ENCODE measurements at regions not wholly inside any gene's neighbourhood (a gene's known extent, or its start where the extent isn't known, plus 50 kb on each side); places are given as distances from the start of the nearest gene placed in this dataset.

DNA sequence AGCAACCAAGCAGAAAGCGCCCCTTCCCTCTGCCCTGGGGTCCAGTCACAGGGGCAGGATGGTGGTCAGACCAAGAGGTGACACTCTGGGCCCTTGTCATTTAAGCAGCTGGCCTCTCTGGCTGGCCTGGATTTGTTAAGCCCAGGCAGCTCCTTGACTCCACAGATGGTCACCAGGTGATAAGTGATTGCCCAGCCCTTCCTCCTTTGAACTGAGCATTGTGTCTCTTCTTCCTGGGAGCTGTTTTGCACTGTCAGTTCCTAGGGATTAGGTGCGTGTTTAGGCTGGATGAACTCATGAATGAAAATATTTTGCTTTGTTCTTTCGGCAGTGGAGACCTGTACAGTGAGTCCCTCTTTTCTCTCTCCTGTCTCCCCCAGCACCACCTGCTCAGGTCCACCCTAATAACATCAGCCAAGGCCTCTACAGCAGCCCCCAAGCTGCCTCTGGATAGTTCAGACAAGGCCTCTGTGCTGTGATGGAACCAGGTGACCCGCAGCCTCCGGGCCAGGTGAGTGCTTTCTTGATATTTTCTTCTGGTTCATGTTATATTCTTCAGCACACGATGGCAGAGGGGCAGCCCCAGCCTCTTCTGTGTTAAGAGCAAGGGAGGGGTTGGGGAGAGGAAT, 139.7 kb upstream of the PITX1 start:
- WGBS, 2 donors (ENCODE audit: low coverage in 1 of 2) = 62 to 77% methylated on average over 2 to 6 of the region's 6 CpGs
- in situ Hi-C loops (cut with MboI; ENCODE audit: low pct_ligation_motif_present in 1 of 4, low pct_unique_long_range_greater_than_20kb in 1 of 4, low sequenced_read_pairs in 3 of 4) = no loop called here

DNA sequence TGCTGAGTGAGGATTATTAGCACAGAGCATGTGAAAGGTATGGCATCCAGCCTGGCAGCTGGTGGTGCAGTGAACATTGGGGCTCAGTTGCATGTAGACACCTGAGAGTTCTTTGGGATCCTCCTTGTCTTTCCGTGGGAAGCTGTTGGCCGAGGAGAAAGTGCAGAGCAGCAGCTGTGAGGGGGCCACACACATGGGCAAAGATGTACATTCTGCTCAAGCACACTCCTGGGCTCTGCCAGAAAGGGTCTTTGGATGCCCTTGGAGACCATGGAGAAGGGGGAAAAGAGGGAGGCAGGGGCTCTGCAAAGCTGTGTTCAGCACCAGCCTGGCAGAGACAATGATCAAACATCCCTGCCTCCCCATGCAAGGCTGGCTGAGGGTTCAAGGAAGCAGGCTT, 138.7 kb upstream of the PITX1 start:
- Histone ChIP-seq H3K27ac (no peak overlapping the region), H3K9me3 (no peaks in the 10 kb centered on the region), H3K4me1 (no peaks in the 10 kb centered on the region), H3K27me3 (peaks cover 16% of the 10 kb centered on the region), H3K4me3 (no peak overlapping the region), H3K36me3 (no peaks in the 10 kb centered on the region)
- DNase-seq = no peak
- intact Hi-C loops (cut with DNase I; ENCODE audit: low total_unique reads) = no loop called here
- in situ Hi-C loops (cut with MboI; ENCODE audit: low pct_ligation_motif_present in 1 of 4, low pct_unique_long_range_greater_than_20kb in 1 of 4, low sequenced_read_pairs in 3 of 4) = no loop called here
- TF ChIP-seq POLR2A (IDR thresholded peaks at IDR 0.05) (no peak), EP300 (IDR thresholded peaks at IDR 0.05; ENCODE audit: low read depth) (no peak), POLR2AphosphoS5 (IDR thresholded peaks at IDR 0.05) (no peak)
- TF ChIP-seq, protein P1, sequence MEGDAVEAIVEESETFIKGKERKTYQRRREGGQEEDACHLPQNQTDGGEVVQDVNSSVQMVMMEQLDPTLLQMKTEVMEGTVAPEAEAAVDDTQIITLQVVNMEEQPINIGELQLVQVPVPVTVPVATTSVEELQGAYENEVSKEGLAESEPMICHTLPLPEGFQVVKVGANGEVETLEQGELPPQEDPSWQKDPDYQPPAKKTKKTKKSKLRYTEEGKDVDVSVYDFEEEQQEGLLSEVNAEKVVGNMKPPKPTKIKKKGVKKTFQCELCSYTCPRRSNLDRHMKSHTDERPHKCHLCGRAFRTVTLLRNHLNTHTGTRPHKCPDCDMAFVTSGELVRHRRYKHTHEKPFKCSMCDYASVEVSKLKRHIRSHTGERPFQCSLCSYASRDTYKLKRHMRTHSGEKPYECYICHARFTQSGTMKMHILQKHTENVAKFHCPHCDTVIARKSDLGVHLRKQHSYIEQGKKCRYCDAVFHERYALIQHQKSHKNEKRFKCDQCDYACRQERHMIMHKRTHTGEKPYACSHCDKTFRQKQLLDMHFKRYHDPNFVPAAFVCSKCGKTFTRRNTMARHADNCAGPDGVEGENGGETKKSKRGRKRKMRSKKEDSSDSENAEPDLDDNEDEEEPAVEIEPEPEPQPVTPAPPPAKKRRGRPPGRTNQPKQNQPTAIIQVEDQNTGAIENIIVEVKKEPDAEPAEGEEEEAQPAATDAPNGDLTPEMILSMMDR (IDR thresholded peaks at IDR 0.05) = no peak
- 60% methylated on average over 2 of the region's 2 CpGs; no CpG with 5 or more reads in 1 of the 2 donors for WGBS, 2 donors (ENCODE audit: low coverage in 1 of 2)

More for the DNA sequence above, 139.7 kb upstream of the PITX1 start:
- Histone ChIP-seq H3K27ac (no peak overlapping the region), H3K9me3 (no peaks in the 10 kb centered on the region), H3K36me3 (no peaks in the 10 kb centered on the region), H3K4me3 (no peak overlapping the region), H3K27me3 (peaks cover 10% of the 10 kb centered on the region), H3K4me1 (no peaks in the 10 kb centered on the region)
- no peak for TF ChIP-seq POLR2A (IDR thresholded peaks at IDR 0.05)
- TF ChIP-seq, protein P1 (IDR thresholded peaks at IDR 0.05) = no peak
- TF ChIP-seq EP300 (IDR thresholded peaks at IDR 0.05; ENCODE audit: low read depth) = no peak
- TF ChIP-seq POLR2AphosphoS5 (IDR thresholded peaks at IDR 0.05) = no peak
- intact Hi-C loops (cut with DNase I; ENCODE audit: low total_unique reads) = no loop called here
- no peak for DNase-seq

DNA sequence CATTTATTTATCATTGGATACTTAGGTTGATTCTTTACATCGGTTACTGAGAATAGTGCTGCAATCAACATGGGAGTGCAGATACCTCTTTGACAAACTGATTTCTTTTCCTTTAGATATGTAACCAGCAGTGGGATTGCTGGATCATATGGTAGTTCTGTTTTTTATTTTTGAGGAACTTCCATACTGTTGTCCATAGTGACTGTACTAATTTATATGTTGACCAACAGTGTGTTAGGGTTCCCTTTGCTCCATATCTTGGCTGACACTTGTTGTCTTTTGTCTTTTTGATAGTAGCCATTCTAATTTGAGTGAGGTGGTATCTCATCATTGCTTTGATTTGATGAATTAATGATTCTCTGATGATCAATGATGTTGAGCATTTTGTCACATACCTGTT, 137.3 kb upstream of the PITX1 start:
- in situ Hi-C loops (cut with MboI; ENCODE audit: low pct_ligation_motif_present in 1 of 4, low pct_unique_long_range_greater_than_20kb in 1 of 4, low sequenced_read_pairs in 3 of 4) = no loop called here

DNA sequence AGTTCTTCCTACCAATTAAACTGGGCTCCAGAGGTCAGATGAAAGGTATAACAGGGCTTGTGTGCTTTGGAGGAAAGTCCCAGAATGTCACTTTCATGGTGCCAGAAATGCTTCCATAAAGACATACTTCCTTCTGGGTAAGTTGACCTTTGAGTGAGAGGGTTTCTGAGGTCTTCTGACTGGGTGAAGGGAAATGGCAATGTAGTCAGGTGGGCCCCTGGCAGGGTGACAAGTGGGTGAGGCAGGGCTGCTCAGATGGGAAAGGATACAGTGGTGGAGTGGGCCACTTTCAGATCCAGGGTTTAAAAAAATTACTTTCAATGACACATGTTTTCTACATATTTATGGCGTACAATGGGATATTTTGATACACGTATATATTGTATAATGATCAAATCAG, 136.5 kb upstream of the PITX1 start:
- no peak for TF ChIP-seq POLR2A (IDR thresholded peaks at IDR 0.05)
- TF ChIP-seq POLR2AphosphoS5 (IDR thresholded peaks at IDR 0.05) = no peak
- TF ChIP-seq, protein P1 (IDR thresholded peaks at IDR 0.05) = no peak
- no peak for TF ChIP-seq EP300 (IDR thresholded peaks at IDR 0.05; ENCODE audit: low read depth)
- in situ Hi-C loops (cut with MboI; ENCODE audit: low pct_ligation_motif_present in 1 of 4, low pct_unique_long_range_greater_than_20kb in 1 of 4, low sequenced_read_pairs in 3 of 4) = no loop called here

More for the DNA sequence above, 137.3 kb upstream of the PITX1 start:
- Histone ChIP-seq H3K36me3 (no peaks in the 10 kb centered on the region), H3K4me3 (no peak overlapping the region), H3K27ac (no peak overlapping the region), H3K9me3 (no peaks in the 10 kb centered on the region), H3K4me1 (no peaks in the 10 kb centered on the region), H3K27me3 (peaks cover 23% of the 10 kb centered on the region)
- DNase-seq = no peak
- intact Hi-C loops (cut with DNase I; ENCODE audit: low total_unique reads) = no loop called here
- 88 to 96% methylated on average over 1 of the region's 1 CpG for WGBS, 2 donors (ENCODE audit: low coverage in 1 of 2)
- no peak for TF ChIP-seq POLR2A (IDR thresholded peaks at IDR 0.05)
- TF ChIP-seq EP300 (IDR thresholded peaks at IDR 0.05; ENCODE audit: low read depth) = no peak

DNA sequence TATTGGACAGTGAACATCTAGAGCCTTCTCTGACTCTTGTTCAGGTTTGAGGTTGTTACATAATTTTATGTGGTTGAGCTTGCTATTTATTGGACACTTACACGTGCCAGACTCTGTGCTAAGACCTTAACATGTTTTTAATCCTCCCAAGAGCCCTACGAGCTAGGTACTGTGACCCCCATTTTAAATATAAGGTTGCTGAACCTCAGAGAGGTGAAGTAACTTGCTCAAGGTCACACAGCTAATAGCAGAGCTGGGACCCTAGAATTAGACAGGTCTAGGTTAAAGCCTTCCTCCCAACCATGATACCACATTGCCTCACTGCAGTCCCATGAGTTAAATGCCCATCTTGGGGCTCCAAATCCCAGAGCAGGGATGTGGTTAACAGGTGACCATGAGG, 135.7 kb upstream of the PITX1 start:
- intact Hi-C loops (cut with DNase I; ENCODE audit: low total_unique reads) = no loop called here
- TF ChIP-seq POLR2AphosphoS5 (IDR thresholded peaks at IDR 0.05) = no peak
- no peak for TF ChIP-seq EP300 (IDR thresholded peaks at IDR 0.05; ENCODE audit: low read depth)
- TF ChIP-seq, protein P1 (IDR thresholded peaks at IDR 0.05) = no peak
- no peak for TF ChIP-seq POLR2A (IDR thresholded peaks at IDR 0.05)
- DNase-seq = no peak
- peaks cover 23% of the 10 kb centered on the region for H3K27me3 ChIP-seq
- H3K4me1 ChIP-seq = no peaks in the 10 kb centered on the region
- H3K9me3 ChIP-seq = no peaks in the 10 kb centered on the region
- in situ Hi-C loops (cut with MboI; ENCODE audit: low pct_ligation_motif_present in 1 of 4, low pct_unique_long_range_greater_than_20kb in 1 of 4, low sequenced_read_pairs in 3 of 4) = no loop called here
- no peak overlapping the region for H3K27ac ChIP-seq
- H3K36me3 ChIP-seq = no peaks in the 10 kb centered on the region
- no peak overlapping the region for H3K4me3 ChIP-seq
- WGBS, 2 donors (ENCODE audit: low coverage in 1 of 2) = 49 to 64% methylated on average over 2 of the region's 2 CpGs

More for the DNA sequence above, 136.5 kb upstream of the PITX1 start:
- H3K4me3 ChIP-seq = no peak overlapping the region
- H3K4me1 ChIP-seq = no peaks in the 10 kb centered on the region
- whole genome bisulfite sequencing, 2 donors (ENCODE audit: low coverage in 1 of 2) = 93 to 100% methylated on average over 2 of the region's 2 CpGs
- H3K27ac ChIP-seq = no peak overlapping the region
- H3K36me3 ChIP-seq = no peaks in the 10 kb centered on the region
- no peak for DNase-seq
- H3K9me3 ChIP-seq = no peaks in the 10 kb centered on the region
- H3K27me3 ChIP-seq = peaks cover 23% of the 10 kb centered on the region
- intact Hi-C loops (cut with DNase I; ENCODE audit: low total_unique reads) = no loop called here
